ENCODE measurements at regions not wholly inside any gene's neighbourhood (a gene's known extent, or its start where the extent isn't known, plus 50 kb on each side); places are given as distances from the start of the nearest gene placed in this dataset.
"Not testable (repeated sequence)": the region's sequence is repeated elsewhere in the genome, so short reads cannot be mapped to it uniquely, and the experiment has no call there.

GRCh38 chr9:30482499-30482898 lies 1901.9 kb upstream of the ACO1 start:
- DNase-seq (ENCODE audit: low read depth, low spot score), result no peak

- no peak for DNase-seq (ENCODE audit: low read depth, low spot score)
Measured at GRCh38 chr9:30484690-30485089, 1899.8 kb upstream of the ACO1 start.

GRCh38 chr9:30504502-30504905 lies 1879.9 kb upstream of the ACO1 start:
- DNase-seq (ENCODE audit: low read depth, low spot score), result no peak

- DNase-seq (ENCODE audit: low read depth, low spot score), result no peak
Measured at GRCh38 chr9:30505311-30505710, 1879.1 kb upstream of the ACO1 start.

GRCh38 chr9:30506749-30507148 lies 1877.7 kb upstream of the ACO1 start:
- DNase-seq (ENCODE audit: low read depth, low spot score), result no peak

- no peak for DNase-seq (ENCODE audit: low read depth, low spot score)
Measured at GRCh38 chr9:30507166-30507565, 1877.3 kb upstream of the ACO1 start.

GRCh38 chr9:30511666-30512065 lies 1872.8 kb upstream of the ACO1 start:
- DNase-seq (ENCODE audit: low read depth, low spot score), result no peak

GRCh38 chr9:30519166-30519565 lies 1865.3 kb upstream of the ACO1 start:
- no peak for DNase-seq (ENCODE audit: low read depth, low spot score)

GRCh38 chr9:30519756-30520155 lies 1864.7 kb upstream of the ACO1 start:
- no peak for DNase-seq (ENCODE audit: low read depth, low spot score)

GRCh38 chr9:30522061-30522460 lies 1862.4 kb upstream of the ACO1 start:
- DNase-seq (ENCODE audit: low read depth, low spot score), result no peak

- DNase-seq (ENCODE audit: low read depth, low spot score), result no peak
Measured at GRCh38 chr9:30522486-30522885, 1862.0 kb upstream of the ACO1 start.

GRCh38 chr9:30524311-30524710 lies 1860.1 kb upstream of the ACO1 start:
- DNase-seq (ENCODE audit: low read depth, low spot score), result no peak

- no peak for DNase-seq (ENCODE audit: low read depth, low spot score)
Measured at GRCh38 chr9:30534455-30534854, 1850.0 kb upstream of the ACO1 start.

GRCh38 chr9:30534896-30535295 lies 1849.5 kb upstream of the ACO1 start:
- DNase-seq (ENCODE audit: low read depth, low spot score), result no peak

- DNase-seq (ENCODE audit: low read depth, low spot score), result no peak
Measured at GRCh38 chr9:30536494-30536893, 1847.9 kb upstream of the ACO1 start.

GRCh38 chr9:30539696-30540095 lies 1844.7 kb upstream of the ACO1 start:
- not testable (repeated sequence) for DNase-seq (ENCODE audit: low read depth, low spot score)

GRCh38 chr9:30574355-30575151 lies 1809.9 kb upstream of the ACO1 start:
- DNase-seq (ENCODE audit: low read depth, low spot score), result no peak

GRCh38 chr9:30575218-30575617 lies 1809.2 kb upstream of the ACO1 start:
- DNase-seq (ENCODE audit: low read depth, low spot score), result no peak

GRCh38 chr9:30575691-30576090 lies 1808.8 kb upstream of the ACO1 start:
- no peak for DNase-seq (ENCODE audit: low read depth, low spot score)

GRCh38 chr9:30579810-30580209 lies 1804.6 kb upstream of the ACO1 start:
- DNase-seq (ENCODE audit: low read depth, low spot score), result no peak

GRCh38 chr9:30582240-30582639 lies 1802.2 kb upstream of the ACO1 start:
- DNase-seq (ENCODE audit: low read depth, low spot score), result no peak

GRCh38 chr9:30584559-30584958 lies 1799.9 kb upstream of the ACO1 start:
- DNase-seq (ENCODE audit: low read depth, low spot score), result no peak

- no peak for DNase-seq (ENCODE audit: low read depth, low spot score)
Measured at GRCh38 chr9:30591461-30591860, 1793.0 kb upstream of the ACO1 start.

GRCh38 chr9:30597608-30598007 lies 1786.8 kb upstream of the ACO1 start:
- no peak for DNase-seq (ENCODE audit: low read depth, low spot score)
